WTC11 (cell line): ENCODE measurements at regions not wholly inside any gene's neighbourhood (a gene's known extent, or its start where the extent isn't known, plus 50 kb on each side); places are given as distances from the start of the nearest gene placed in this dataset.

Experiments
- ATAC-seq: fragments of 200-7000 bp; cut with Tn5 transposase; 2 replicates; pipeline ENCODE4 v1.10.0; 2021; ENCODE audit warnings: mild to moderate bottlenecking, moderate library complexity
- CTCF ChIA-PET: fragments of 300-600 bp; sonication (Branson Sonifier 250); formaldehyde crosslinking; loops from one replicate; lab custom pipeline; 2021; ENCODE audit warnings: antibody characterized with exemption; lab: Charles Lee
- POLR2A ChIA-PET: fragments of 350-600 bp; sonication (Branson Sonifier 250); formaldehyde crosslinking; loops from one replicate; lab custom pipeline; 2021; ENCODE audit warnings: antibody characterized with exemption; lab: Charles Lee
- DNase-seq: peaks from one replicate; pipeline ENCODE4 v3.0.0; 2021; ENCODE audit warnings: low spot score
- H3K27ac Mint-ChIP-seq: 2 replicates; pipeline ENCODE4 v1.8.0; 2021; ENCODE audit warnings: mixed read lengths
- H3K27me3 Mint-ChIP-seq: 2 replicates; pipeline ENCODE4 v1.8.0; 2021; ENCODE audit warnings: low read depth, mild to moderate bottlenecking, moderate library complexity, mixed read lengths
- H3K36me3 Mint-ChIP-seq: 2 replicates; pipeline ENCODE4 v1.8.0; 2021; ENCODE audit warnings: mixed read lengths
- H3K4me1 Mint-ChIP-seq: 2 replicates; pipeline ENCODE4 v1.8.0; 2022; ENCODE audit warnings: mixed read lengths
- H3K4me3 Mint-ChIP-seq: 2 replicates; pipeline ENCODE4 v1.8.0; 2021; ENCODE audit warnings: mild to moderate bottlenecking, moderate library complexity, mixed read lengths
- H3K9me3 Mint-ChIP-seq: 2 replicates; pipeline ENCODE4 v1.8.0; 2021; ENCODE audit warnings: mixed read lengths
- ARID4B ChIP-seq: sonication (generic); formaldehyde crosslinking; IDR thresholded peaks from 2 replicates; pipeline ENCODE4 v1.8.0; 2023; ENCODE audit warnings: missing genetic modification reagents, mild to moderate bottlenecking, borderline replicate concordance
- CREB1 ChIP-seq: sonication (generic); formaldehyde crosslinking; IDR thresholded peaks from 2 replicates; pipeline ENCODE4 v1.8.0; 2023; ENCODE audit warnings: mild to moderate bottlenecking, missing genetic modification reagents
- E2F5 ChIP-seq: sonication (generic); formaldehyde crosslinking; IDR thresholded peaks from 2 replicates; pipeline ENCODE4 v1.8.1; 2022; ENCODE audit warnings: mild to moderate bottlenecking, moderate library complexity, missing genetic modification reagents
- ETV6 ChIP-seq: sonication (generic); formaldehyde crosslinking; IDR thresholded peaks from 2 replicates; pipeline ENCODE4 v1.8.1; 2022; ENCODE audit warnings: mild to moderate bottlenecking, missing genetic modification reagents
- FOXK1 ChIP-seq: sonication (generic); formaldehyde crosslinking; IDR thresholded peaks from 2 replicates; pipeline ENCODE4 v1.8.0; 2022; ENCODE audit warnings: mild to moderate bottlenecking, moderate library complexity, missing genetic modification reagents
- FOXP1 ChIP-seq: sonication (generic); formaldehyde crosslinking; IDR thresholded peaks from 2 replicates; pipeline ENCODE4 v1.8.0; 2022; ENCODE audit warnings: missing genetic modification reagents, mild to moderate bottlenecking, moderate library complexity, borderline replicate concordance
- FOXP4 ChIP-seq: sonication (generic); formaldehyde crosslinking; IDR thresholded peaks from 2 replicates; pipeline ENCODE4 v1.8.0; 2022; ENCODE audit warnings: mild to moderate bottlenecking, missing genetic modification reagents
- GABPB1 ChIP-seq: sonication (generic); formaldehyde crosslinking; IDR thresholded peaks from 2 replicates; pipeline ENCODE4 v1.8.1; 2023; ENCODE audit warnings: mild to moderate bottlenecking, missing genetic modification reagents
- GRHL2 ChIP-seq: fragments of 250-450 bp; sonication (Bioruptor Pico); IDR thresholded peaks from 2 replicates; pipeline ENCODE4 v1.8.0; 2022; ENCODE audit warnings: mild to moderate bottlenecking, moderate library complexity; ENCODE audit not compliant: insufficient replicate concordance, severe bottlenecking
- GTF2I ChIP-seq: fragments of 250-450 bp; sonication (Bioruptor Pico); conservative IDR thresholded peaks from 2 replicates; pipeline ENCODE4 v1.4.0; 2021; ENCODE audit warnings: mild to moderate bottlenecking
- HMGXB4 ChIP-seq: sonication (generic); formaldehyde crosslinking; IDR thresholded peaks from 2 replicates; pipeline ENCODE4 v1.8.1; 2023; ENCODE audit warnings: mild to moderate bottlenecking, moderate library complexity, missing genetic modification reagents
- NFATC4 ChIP-seq: fragments of 250-450 bp; sonication (Bioruptor Pico); IDR thresholded peaks from 2 replicates; pipeline ENCODE4 v1.9.0; 2021; ENCODE audit warnings: mild to moderate bottlenecking
- NR2C2 ChIP-seq: sonication (generic); formaldehyde crosslinking; IDR thresholded peaks from 2 replicates; pipeline ENCODE4 v1.8.0; 2022; ENCODE audit warnings: mild to moderate bottlenecking, missing genetic modification reagents
- NR3C1 ChIP-seq: sonication (generic); formaldehyde crosslinking; conservative IDR thresholded peaks from 2 replicates; pipeline ENCODE4 v1.8.1; 2023; ENCODE audit warnings: low read depth, mild to moderate bottlenecking, missing genetic modification reagents
- OVOL2 ChIP-seq: fragments of 250-450 bp; sonication (Bioruptor Pico); IDR thresholded peaks from 2 replicates; pipeline ENCODE4 v1.9.0; 2021; ENCODE audit warnings: mild to moderate bottlenecking, borderline replicate concordance
- SMAD3 ChIP-seq: sonication (generic); formaldehyde crosslinking; IDR thresholded peaks from 2 replicates; pipeline ENCODE4 v1.8.0; 2022; ENCODE audit warnings: missing genetic modification reagents, mild to moderate bottlenecking, borderline replicate concordance
- SP1 ChIP-seq: sonication (generic); formaldehyde crosslinking; conservative IDR thresholded peaks from 2 replicates; pipeline ENCODE4 v1.8.1; 2022; ENCODE audit warnings: missing genetic modification reagents
- TEAD4 ChIP-seq: sonication (generic); formaldehyde crosslinking; IDR thresholded peaks from 2 replicates; pipeline ENCODE4 v1.8.0; 2022; ENCODE audit warnings: mild to moderate bottlenecking, missing genetic modification reagents
- ZBTB43 ChIP-seq: sonication (generic); formaldehyde crosslinking; IDR thresholded peaks from 2 replicates; pipeline ENCODE4 v1.8.1; 2023; ENCODE audit warnings: mild to moderate bottlenecking, missing genetic modification reagents
- ZMAT4 ChIP-seq: fragments of 250-450 bp; sonication (Bioruptor Pico); IDR thresholded peaks from 2 replicates; pipeline ENCODE4 v1.9.0; 2021; ENCODE audit warnings: mild to moderate bottlenecking
- ZNF138 ChIP-seq: sonication (generic); formaldehyde crosslinking; conservative IDR thresholded peaks from 2 replicates; pipeline ENCODE4 v1.8.1; 2022; ENCODE audit warnings: mild to moderate bottlenecking, moderate library complexity, missing genetic modification reagents
- ZNF263 ChIP-seq: sonication (generic); formaldehyde crosslinking; IDR thresholded peaks from 2 replicates; pipeline ENCODE4 v1.8.1; 2022; ENCODE audit warnings: low read depth, mild to moderate bottlenecking, moderate library complexity, missing genetic modification reagents
- ZNF416 ChIP-seq: fragments of 250-450 bp; sonication (Bioruptor Pico); IDR thresholded peaks from 2 replicates; pipeline ENCODE4 v1.9.0; 2021; ENCODE audit warnings: mild to moderate bottlenecking, inconsistent platforms
- ZNF423 ChIP-seq: fragments of 250-450 bp; sonication (Bioruptor Pico); IDR thresholded peaks from 2 replicates; pipeline ENCODE4 v2.1.2; 2022; ENCODE audit warnings: mild to moderate bottlenecking, moderate library complexity

GRCh38 chr17:33942414-33942813 lies 312.7 kb upstream of the CCL2 start (continued):
- TF ChIP-seq ZBTB43 (CRISPR knock-in tag) (no peak), HMGXB4 (CRISPR knock-in tag) (no peak), GTF2I (CRISPR knock-in tag) (no peak), FOXP1 (CRISPR knock-in tag) (no peak), NR3C1 (CRISPR knock-in tag) (no peak), ZMAT4 (no peak)

- CTCF ChIA-PET = interaction anchor here (1.3 to 2.6 kb wide), 6 partner anchors 13 to 416 kb away, joined by 3 to 17 read pairs (median 6); no protein-coding TSS in a partner anchor
- H3K4me3 Mint-ChIP-seq = no peak overlapping the region
These were observed 310.7 kb upstream of the CCL2 start for GRCh38 chr17:33944412-33944811.

More at GRCh38 chr17:33944412-33944811, 310.7 kb upstream of the CCL2 start:
- POLR2A ChIA-PET = no interaction called here
- DNase-seq (no peak), ATAC-seq (no peak)
- Mint-ChIP-seq H3K27me3 (no peaks in the 10 kb centered on the region; the same call in 1 of the 2 replicates), H3K9me3 (no peaks in the 10 kb centered on the region)
- TF ChIP-seq ZNF263 (CRISPR knock-in tag) (no peak), GRHL2 (CRISPR knock-in tag) (no peak), TEAD4 (no peak), ZNF423 (no peak), E2F5 (CRISPR knock-in tag) (no peak), FOXK1 (CRISPR knock-in tag) (no peak), ZMAT4 (no peak), GABPB1 (CRISPR knock-in tag) (no peak), CREB1 (CRISPR knock-in tag) (no peak), OVOL2 (CRISPR knock-in tag) (no peak), NR2C2 (CRISPR knock-in tag) (no peak), NR3C1 (CRISPR knock-in tag) (no peak), ZNF416 (CRISPR knock-in tag) (no peak), FOXP4 (CRISPR knock-in tag) (no peak), ARID4B (CRISPR knock-in tag) (no peak), SP1 (CRISPR knock-in tag) (no peak), SMAD3 (CRISPR knock-in tag) (no peak), ETV6 (CRISPR knock-in tag) (no peak), NFATC4 (CRISPR knock-in tag) (no peak), ZNF138 (CRISPR knock-in tag) (no peak)
- TF ChIP-seq, all 79 proteins: peak for 0
- H3K36me3 Mint-ChIP-seq = no peaks in the 10 kb centered on the region
- no peak overlapping the region for H3K27ac Mint-ChIP-seq
- H3K4me1 Mint-ChIP-seq = peaks cover 9% of the 10 kb centered on the region
